Heart right ventricle (tissue), 16 donors: ENCODE measurements at regions not wholly inside any gene's neighbourhood (a gene's known extent, or its start where the extent isn't known, plus 50 kb on each side); places are given as distances from the start of the nearest gene placed in this dataset.

Source experiments
- ATAC-seq, 8 donors: fragments of 200-7000 bp; cut with Tn5 transposase; one replicate each; pipeline ENCODE4 v1.9.1; 2020; ENCODE audit warnings: mild to moderate bottlenecking in 8 of 8, moderate library complexity in 8 of 8, moderate number of reproducible peaks in 1 of 8
- DNase-seq, 2 donors: peaks; one replicate each; pipeline ENCODE4 v3.0.0-alpha.2; 2020
- H3K27ac ChIP-seq, 10 donors: fragments of 200-600 bp; sonication (generic) in 2 of 10; one replicate each; pipeline versions ENCODE4 v1.5.0 to v1.8.0; 2020 to 2022; ENCODE audit warnings: mild to moderate bottlenecking in 3 of 10
- H3K27me3 ChIP-seq, 7 donors: fragments of 200-600 bp; one replicate each; pipeline ENCODE4 v1.8.0; 2021 to 2022; ENCODE audit warnings: mild to moderate bottlenecking in 2 of 7
- H3K36me3 ChIP-seq, 9 donors: fragments of 200-600 bp; sonication (generic) in 1 of 9; one replicate each; pipeline versions ENCODE4 v1.5.0 to v1.8.0; 2020 to 2022; ENCODE audit warnings: mild to moderate bottlenecking in 2 of 9
- H3K4me1 ChIP-seq, 9 donors: fragments of 200-600 bp; sonication (generic) in 1 of 9; one replicate each; pipeline versions ENCODE4 v1.5.0 to v1.8.0; 2020 to 2022; ENCODE audit warnings: mild to moderate bottlenecking in 4 of 9
- H3K4me3 ChIP-seq, 10 donors: fragments of 200-600 bp; sonication (generic) in 2 of 10; one replicate each; pipeline versions ENCODE4 v1.5.0 to v1.8.0; 2020 to 2022; ENCODE audit warnings: mild to moderate bottlenecking in 7 of 10, moderate library complexity in 2 of 10
- H3K9me3 ChIP-seq, 11 donors: fragments of 200-600 bp in 10 of 11; sonication (generic) in 2 of 11; one replicate each; pipeline versions ENCODE4 v1.5.0 to v1.8.0; 2013 to 2022; ENCODE audit warnings: mild to moderate bottlenecking in 2 of 11, control low read depth in 1 of 11, moderate library complexity in 1 of 11
- CTCF ChIP-seq, 9 donors: fragments of 200-600 bp; sonication (generic) in 2 of 9; IDR thresholded peaks; one replicate each; pipeline versions ENCODE4 v1.5.0 to v1.8.0; 2021 to 2022; ENCODE audit warnings: antibody characterized with exemption in 9 of 9, mild to moderate bottlenecking in 5 of 9, moderate library complexity in 1 of 9
- WGBS, 2 donors: extraction: QIAGEN DNeasy Blood & Tissue Kit; methylation state at CpG; one replicate each; pipeline ENCODE4 v1.1.7; 2013; ENCODE audit warnings: inconsistent platforms in 1 of 2; 5-methylcytosine and 5-hydroxymethylcytosine counted together
- intact Hi-C, 10 donors: fragments of 100-400 bp; cut with DNase I; formaldehyde crosslinking; loops; one replicate each; pipeline versions ENCODE4 v1.11.1 to v1.14.2; 2022
- donor health status: Arrhythmogenic right ventricular cardiomyopathy.
- donor health status: ischemic (EF 13 %, LVEDD 7.1; RV severe dilation, severe dysfunction).
- donor health status: healthy with polysubstance abuse.
- donor health status: DM: no; HTN: yes; CAD: no.
- donor health status: DM: no; HTN: no; CAD: no.
- donor health status: ischemic (EF 25% LVEDD 6.9; RV normal size, moderate dysfunction).
- donor health status: ischemic (EF 25% LVEDD 5.7; RV mildly dilated, moderate dysfunction).
- donor health status: healthy.
- donor health status: DM: yes; HTN: yes; CAD: no.
- donor health status: Ischemic cardiomyopathy.
- donor health status: ischemic (EF 35%, LVEDD 5.7; RV mildly dilated, moderate dysfunction).
- donor health status: nonischemic (EF 11% LVEDD 7.7; RV severe dilation, severe dysfunction).
- donor health status: DM: yes; HTN: yes; CAD: no.
- donor health status: PGD.
- donor health status: ischemic (EF 29% LVEDD 5.4; RV normal size, mild dysfunction).
- donor health status: nonischemic (EF 23%, LVEDD 6.1; RV moderate dilation, normal function).

GRCh38 chr5:125812651-125813050 lies 610.6 kb upstream of the GRAMD2B start:
- no peak for DNase-seq
- no peaks in the 10 kb centered on the region for H3K9me3 ChIP-seq
- no peaks in the 10 kb centered on the region for H3K4me1 ChIP-seq
- no peaks in the 10 kb centered on the region for H3K36me3 ChIP-seq
- no peaks in the 10 kb centered on the region for H3K27me3 ChIP-seq
- TF ChIP-seq CTCF (IDR thresholded peaks at IDR 0.05): no peak
- no peak overlapping the region for H3K4me3 ChIP-seq
- no peak for ATAC-seq
- H3K27ac ChIP-seq: no peak overlapping the region
- intact Hi-C loops: no loop called here

GRCh38 chr5:125813221-125813974 lies 609.8 kb upstream of the GRAMD2B start:
- no peak for ATAC-seq
- Histone ChIP-seq H3K4me1 (no peaks in the 10 kb centered on the region), H3K9me3 (no peaks in the 10 kb centered on the region), H3K27ac (no peak overlapping the region), H3K27me3 (no peaks in the 10 kb centered on the region), H3K36me3 (no peaks in the 10 kb centered on the region), H3K4me3 (no peak overlapping the region)
- no peak for DNase-seq
- TF ChIP-seq CTCF (IDR thresholded peaks at IDR 0.05): no peak
- WGBS, 2 donors: 86 to 88% methylated on average over 6 of the region's 6 CpGs
- intact Hi-C loops: no loop called here

GRCh38 chr5:125814119-125814518 lies 609.1 kb upstream of the GRAMD2B start:
- DNase-seq (no peak), ATAC-seq (no peak)
- Histone ChIP-seq H3K27me3 (no peaks in the 10 kb centered on the region), H3K36me3 (no peaks in the 10 kb centered on the region), H3K9me3 (no peaks in the 10 kb centered on the region), H3K27ac (no peak overlapping the region), H3K4me1 (no peaks in the 10 kb centered on the region), H3K4me3 (no peak overlapping the region)
- WGBS, 2 donors: 92 to 93% methylated on average over 2 of the region's 2 CpGs
- intact Hi-C loops: no loop called here
- no peak for TF ChIP-seq CTCF (IDR thresholded peaks at IDR 0.05)

GRCh38 chr5:125823572-125823971 lies 599.6 kb upstream of the GRAMD2B start:
- intact Hi-C loops: no loop called here
- WGBS, 2 donors: 85 to 92% methylated on average over 4 of the region's 4 CpGs
- Histone ChIP-seq H3K4me1 (no peaks in the 10 kb centered on the region), H3K36me3 (no peaks in the 10 kb centered on the region), H3K4me3 (no peak overlapping the region), H3K27me3 (no peaks in the 10 kb centered on the region), H3K27ac (no peak overlapping the region), H3K9me3 (peaks cover 0 to 4% (median 0%) of the 10 kb centered on the region in 11 donors)
- TF ChIP-seq CTCF (IDR thresholded peaks at IDR 0.05): no peak
- no peak for ATAC-seq
- DNase-seq: no peak
